SK-N-MC (cell line): ENCODE measurements at regions not wholly inside any gene's neighbourhood (a gene's known extent, or its start where the extent isn't known, plus 50 kb on each side); places are given as distances from the start of the nearest gene placed in this dataset.

Experiments used
- FOXP2 ChIP-seq: optimal IDR thresholded peaks from 2 replicates; pipeline ENCODE3; 2011; ENCODE audit warnings: mild to moderate bottlenecking, moderate library complexity; ENCODE audit not compliant: insufficient read depth; ENCODE audit errors: extremely low read length, control extremely low read depth
- POLR2AphosphoS5 ChIP-seq: IDR thresholded peaks from 2 replicates; pipeline ENCODE4 v1.6.1; 2012; ENCODE audit warnings: mild to moderate bottlenecking, low read depth, low read length, borderline replicate concordance

DNA sequence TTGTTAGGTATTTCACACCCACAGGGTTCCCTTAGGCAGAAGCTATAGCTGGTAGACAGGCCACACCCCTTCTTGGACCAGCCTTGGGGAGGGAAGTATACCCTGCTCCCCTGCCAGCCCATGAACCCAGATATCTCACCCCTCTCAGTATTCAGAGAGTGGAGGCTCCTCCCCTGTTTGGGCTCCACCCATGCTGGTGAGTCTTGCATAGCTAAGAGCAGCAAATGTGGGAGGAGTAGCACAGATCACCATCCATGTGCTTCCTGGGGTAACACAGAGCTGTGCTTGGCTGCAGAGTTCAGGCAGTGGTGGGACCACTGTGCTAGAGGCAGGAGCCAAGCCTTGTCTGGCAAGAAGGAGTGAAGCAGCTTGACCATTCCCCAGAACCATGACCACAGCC, 427.2 kb downstream of the ZIC1 start:
- TF ChIP-seq POLR2AphosphoS5 = no peak
- TF ChIP-seq FOXP2 = no peak
